H1 (cell line): ENCODE measurements at regions not wholly inside any gene's neighbourhood (a gene's known extent, or its start where the extent isn't known, plus 50 kb on each side); places are given as distances from the start of the nearest gene placed in this dataset.

Source experiments
- CTCF ChIA-PET: fragments of 300-600 bp; sonication (Branson Sonifier 250); formaldehyde crosslinking; loops from one replicate; lab custom pipeline; 2021; ENCODE audit not compliant: partially characterized antibody; lab: Charles Lee
- POLR2A ChIA-PET: fragments of 300-600 bp; sonication (Branson Sonifier 250); formaldehyde crosslinking; loops from one replicate; lab custom pipeline; 2021; ENCODE audit warnings: inconsistent platforms; ENCODE audit not compliant: partially characterized antibody; lab: Charles Lee
- DNase-seq, 2 experiments: peaks; one replicate each; pipeline versions ENCODE4 v3.0.0 to v3.0.0-alpha.2; 2010 to 2022; ENCODE audit warnings: low spot score in 2 of 2, low read depth in 1 of 2, mixed read lengths in 1 of 2
- FAIRE-seq: peaks from 2 replicates; lab custom pipeline; 2011; peaks lifted over from hg19 to GRCh38; lab: Jason Lieb, UNC
- H2AFZ ChIP-seq: 2 replicates; pipeline ENCODE4 v1.8.1; 2012; ENCODE audit warnings: low read length, inconsistent platforms
- H2AK5ac ChIP-seq: 2 replicates; pipeline ENCODE4 v1.6.1; 2013; ENCODE audit warnings: low read depth, low read length
- H2BK120ac ChIP-seq: replicated peaks from 2 replicates; pipeline ENCODE3; 2013; ENCODE audit warnings: low read depth, low read length, inconsistent platforms
- H2BK12ac ChIP-seq: 2 replicates; pipeline ENCODE4 v1.6.1; 2013; ENCODE audit warnings: low read depth, low read length
- H2BK15ac ChIP-seq: 2 replicates; pipeline ENCODE4 v1.6.1; 2013; ENCODE audit warnings: low read length
- H2BK20ac ChIP-seq: 2 replicates; pipeline ENCODE4 v1.6.1; 2013; ENCODE audit warnings: low read length
- H2BK5ac ChIP-seq: 2 replicates; pipeline ENCODE4 v1.6.1; 2013; ENCODE audit warnings: low read depth, low read length
- H3K14ac ChIP-seq: 2 replicates; pipeline ENCODE4 v1.6.1; 2013; ENCODE audit warnings: inconsistent platforms; ENCODE audit not compliant: insufficient read length
- H3K18ac ChIP-seq: 2 replicates; pipeline ENCODE4 v1.6.1; 2013; ENCODE audit warnings: low read length; ENCODE audit errors: extremely low read depth
- H3K23ac ChIP-seq: 2 replicates; pipeline ENCODE4 v1.6.1; 2013; ENCODE audit warnings: inconsistent platforms; ENCODE audit not compliant: insufficient read length
- H3K23me2 ChIP-seq: 2 replicates; pipeline ENCODE4 v1.6.1; 2013; ENCODE audit warnings: low read depth, low read length
- H3K27ac ChIP-seq: 2 replicates; pipeline ENCODE4 v1.6.1; 2011; ENCODE audit warnings: low read depth, low read length, inconsistent platforms
- H3K27me3 ChIP-seq, 4 experiments: replicated peaks in 1 of 4; 1 replicate in 1 of 4; 2 replicates in 3 of 4; pipeline versions ENCODE4 v1.6.1 to v1.8.1; 2011 to 2013; ENCODE audit warnings: low read length in 3 of 4, mild to moderate bottlenecking in 3 of 4, inconsistent platforms in 2 of 4, mixed read lengths in 2 of 4, moderate library complexity in 1 of 4; ENCODE audit not compliant: control insufficient read depth in 3 of 4, insufficient read depth in 3 of 4; ENCODE audit errors: extremely low read depth in 1 of 4
- H3K36me3 ChIP-seq, 4 experiments: 2 replicates each; pipeline versions ENCODE4 v1.6.1 to v1.8.1; 2011 to 2013; ENCODE audit warnings: mild to moderate bottlenecking in 4 of 4, low read length in 3 of 4, moderate library complexity in 2 of 4, control low read depth in 1 of 4, inconsistent platforms in 1 of 4; ENCODE audit not compliant: insufficient read depth in 4 of 4, control insufficient read depth in 2 of 4
- H3K4ac ChIP-seq: replicated peaks from 2 replicates; pipeline ENCODE3; 2013; ENCODE audit warnings: low read length, low read depth, mixed read lengths, inconsistent platforms; ENCODE audit not compliant: insufficient read length
- H3K4me1 ChIP-seq, 4 experiments: replicated peaks in 1 of 4; 1 replicate in 1 of 4; 2 replicates in 3 of 4; pipeline versions ENCODE4 v1.6.1 to v1.8.1; 2011 to 2013; ENCODE audit warnings: low read length in 3 of 4, inconsistent platforms in 2 of 4, mixed read lengths in 1 of 4; ENCODE audit not compliant: insufficient read depth in 4 of 4, control insufficient read depth in 3 of 4
- H3K4me2 ChIP-seq, 2 experiments: 2 replicates each; pipeline versions ENCODE4 v1.6.1 to v1.8.1; 2011 to 2013; ENCODE audit warnings: low read depth in 2 of 2, low read length in 2 of 2, control low read depth in 1 of 2, inconsistent platforms in 1 of 2, mild to moderate bottlenecking in 1 of 2; ENCODE audit not compliant: insufficient read depth in 1 of 2
- H3K4me3 ChIP-seq, 4 experiments: fragments of 200-600, 300-600 bp in 1 of 4; sonication (generic), shearing (Covaris generic), sonication (Bioruptor Twin) in 1 of 4; 2 replicates each; pipeline versions ENCODE4 v1.5.1 to v1.8.1; 2011 to 2016; ENCODE audit warnings: low read length in 4 of 4, low read depth in 3 of 4, control low read depth in 2 of 4, inconsistent platforms in 2 of 4, mild to moderate bottlenecking in 2 of 4, mixed read lengths in 1 of 4, moderate library complexity in 1 of 4; ENCODE audit not compliant: insufficient read depth in 2 of 4; ENCODE audit errors: extremely low read depth in 1 of 4
- H3K56ac ChIP-seq: replicated peaks from 2 replicates; pipeline ENCODE3; 2013; ENCODE audit warnings: low read depth, mild to moderate bottlenecking, mixed read lengths, low read length, inconsistent platforms; ENCODE audit not compliant: insufficient read length
- H3K79me1 ChIP-seq: 2 replicates; pipeline ENCODE4 v1.6.1; 2013; ENCODE audit warnings: low read depth, low read length, control low read depth
- H3K79me2 ChIP-seq, 2 experiments: 2 replicates each; pipeline versions ENCODE4 v1.6.1 to v1.8.1; 2012 to 2013; ENCODE audit warnings: low read length in 2 of 2, mild to moderate bottlenecking in 2 of 2, inconsistent platforms in 1 of 2; ENCODE audit not compliant: insufficient read depth in 2 of 2, control insufficient read depth in 1 of 2
- H3K9ac ChIP-seq, 4 experiments: replicated peaks in 1 of 4; 1 replicate in 1 of 4; 2 replicates in 3 of 4; pipeline versions ENCODE4 v1.6.1 to v1.8.1; 2011 to 2013; ENCODE audit warnings: low read depth in 3 of 4, low read length in 3 of 4, control low read depth in 2 of 4, mild to moderate bottlenecking in 2 of 4, moderate library complexity in 2 of 4, inconsistent platforms in 1 of 4; ENCODE audit errors: extremely low read depth in 1 of 4
- H3K9me3 ChIP-seq, 2 experiments: 2 replicates each; pipeline versions ENCODE4 v1.6.1 to v1.8.1; 2012 to 2013; ENCODE audit warnings: mild to moderate bottlenecking in 2 of 2, moderate library complexity in 2 of 2, control low read depth in 1 of 2, inconsistent platforms in 1 of 2, low read depth in 1 of 2, low read length in 1 of 2, mixed read lengths in 1 of 2; ENCODE audit not compliant: insufficient read depth in 2 of 2
- H4K20me1 ChIP-seq, 2 experiments: replicated peaks in 1 of 2; 2 replicates each; pipeline versions ENCODE3 to v1.8.1; 2011 to 2013; ENCODE audit warnings: inconsistent platforms in 2 of 2, low read length in 2 of 2, mild to moderate bottlenecking in 1 of 2; ENCODE audit not compliant: insufficient read depth in 2 of 2, control insufficient read depth in 1 of 2
- H4K5ac ChIP-seq: 2 replicates; pipeline ENCODE4 v1.6.1; 2013; ENCODE audit warnings: low read length, low read depth, mixed read lengths, inconsistent platforms; ENCODE audit not compliant: insufficient read length
- H4K8ac ChIP-seq: 2 replicates; pipeline ENCODE4 v1.8.0; 2013; ENCODE audit warnings: mild to moderate bottlenecking, moderate library complexity, low read length, inconsistent platforms; ENCODE audit not compliant: insufficient read depth; ENCODE audit errors: extremely low read depth
- H4K91ac ChIP-seq: replicated peaks from 2 replicates; pipeline ENCODE3; 2013; ENCODE audit warnings: low read length, mixed read lengths, inconsistent platforms; ENCODE audit not compliant: insufficient read length
- CEBPB ChIP-seq: IDR thresholded peaks from 2 replicates; pipeline ENCODE4 v1.6.1; 2012; ENCODE audit warnings: low read depth, low read length
- JUND ChIP-seq: IDR thresholded peaks from 2 replicates; pipeline ENCODE4 v1.6.1; 2011; ENCODE audit warnings: mild to moderate bottlenecking, improper control_type of control experiment, low read length
- PHF8 ChIP-seq: fragments of 200-600 bp; sonication (generic); conservative IDR thresholded peaks from 2 replicates; pipeline ENCODE4 v1.7.1; 2012; ENCODE audit warnings: low read depth, mild to moderate bottlenecking, inconsistent platforms, low read length, moderate library complexity
- WGBS, 2 experiments: shearing (Covaris generic) in 1 of 2; methylation state at CpG; one replicate each; pipeline versions ENCODE4 v1.1.6 to v1.1.7; 2013 to 2015; ENCODE audit warnings: low lambda C conversion rate in 2 of 2, mixed read lengths in 2 of 2, inconsistent platforms in 1 of 2, low coverage in 1 of 2, missing lambda C conversion rate in 1 of 2; ENCODE audit not compliant: insufficient replicate concordance in 2 of 2, insufficient coverage in 1 of 2, insufficient read length in 1 of 2; ENCODE audit errors: extremely low coverage in 1 of 2, missing lambda C conversion rate in 1 of 2; 5-methylcytosine and 5-hydroxymethylcytosine counted together

DNA sequence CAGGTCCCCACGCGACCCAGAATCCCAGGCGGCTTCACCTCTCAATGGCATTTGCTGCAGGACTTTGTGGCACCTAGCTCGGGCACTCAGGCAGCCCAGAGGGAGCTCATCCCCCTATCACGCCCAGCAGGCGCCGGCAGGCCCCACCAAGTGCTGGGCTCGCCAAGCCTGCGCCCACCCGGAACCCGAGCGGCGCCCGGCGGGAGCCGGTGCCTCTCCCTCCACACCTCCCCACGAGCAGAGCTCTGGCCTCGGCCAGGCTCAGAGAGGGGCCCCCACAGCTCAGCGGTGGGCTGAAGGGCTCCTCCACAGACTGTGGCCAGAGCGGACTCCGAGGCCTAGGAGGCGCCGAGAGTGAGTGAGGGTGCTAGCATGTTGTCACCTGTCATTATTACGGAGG lies 286.3 kb downstream of the PDHA2 start:
- no peaks in the 10 kb centered on the region for H3K4me1 ChIP-seq
- 97% methylated on average over 24 of the region's 24 CpGs; no CpG with 5 or more reads in 1 of the 2 experiments for WGBS, 2 experiments
- H2AFZ ChIP-seq = no peak overlapping the region
- no peak overlapping the region for H3K14ac ChIP-seq
- H3K18ac ChIP-seq = no peak overlapping the region
- H3K9ac ChIP-seq = no peak overlapping the region
- no peaks in the 10 kb centered on the region for H3K9me3 ChIP-seq
- H3K23me2 ChIP-seq = no peaks in the 10 kb centered on the region
- H2BK5ac ChIP-seq = no peak overlapping the region
- no peak overlapping the region for H3K23ac ChIP-seq
- no peaks in the 10 kb centered on the region for H3K27me3 ChIP-seq
- H2BK20ac ChIP-seq = no peak overlapping the region
- H4K20me1 ChIP-seq = no peaks in the 10 kb centered on the region
- no peak overlapping the region for H4K8ac ChIP-seq
- POLR2A ChIA-PET = no interaction called here
- no peak overlapping the region for H3K4me2 ChIP-seq
- no peak overlapping the region for H3K27ac ChIP-seq
- DNase-seq (no peak), FAIRE-seq (no peak)
- no peaks in the 10 kb centered on the region for H3K79me1 ChIP-seq
- no peak overlapping the region for H2BK12ac ChIP-seq
- no peak overlapping the region for H3K4me3 ChIP-seq
- no peaks in the 10 kb centered on the region for H3K79me2 ChIP-seq
- H2AK5ac ChIP-seq = no peak overlapping the region
- H3K36me3 ChIP-seq = no peaks in the 10 kb centered on the region
- no peak overlapping the region for H4K91ac ChIP-seq
- no peak overlapping the region for H3K4ac ChIP-seq
- TF ChIP-seq JUND (no peak), PHF8 (no peak), CEBPB (no peak)
- H2BK15ac ChIP-seq = no peak overlapping the region
- CTCF ChIA-PET = no interaction called here
- H2BK120ac ChIP-seq = no peak overlapping the region
- H3K56ac ChIP-seq = no peak overlapping the region
- H4K5ac ChIP-seq = no peak overlapping the region
